GM23248 (cell line): ENCODE measurements at regions not wholly inside any gene's neighbourhood (a gene's known extent, or its start where the extent isn't known, plus 50 kb on each side); places are given as distances from the start of the nearest gene placed in this dataset.

ENCODE experiments used
- DNase-seq: peaks from one replicate; pipeline ENCODE4 v3.0.0-alpha.2; 2015
- H2AFZ ChIP-seq: fragments of 200-600 bp; sonication (generic); 2 replicates; pipeline ENCODE4 v1.6.1; 2016; ENCODE audit warnings: antibody characterized with exemption
- H3F3A ChIP-seq: fragments of 200-600 bp; sonication (generic); 2 replicates; pipeline ENCODE4 v1.6.1; 2016; ENCODE audit warnings: mild to moderate bottlenecking, antibody characterized with exemption, mixed run types; ENCODE audit not compliant: insufficient read depth
- H3K27ac ChIP-seq: fragments of 200-600 bp; sonication (generic); 2 replicates; pipeline ENCODE4 v1.5.1; 2016; ENCODE audit warnings: mild to moderate bottlenecking
- H3K27me3 ChIP-seq: fragments of 200-600 bp; sonication (generic); replicated peaks from 2 replicates; pipeline ENCODE4 v1.6.1; 2016; ENCODE audit warnings: mild to moderate bottlenecking; ENCODE audit not compliant: insufficient read depth
- H3K36me3 ChIP-seq: fragments of 200-600 bp; sonication (generic); 2 replicates; pipeline ENCODE4 v1.6.1; 2016; ENCODE audit warnings: low read depth, mild to moderate bottlenecking
- H3K4me1 ChIP-seq: fragments of 200-600 bp; sonication (generic); 2 replicates; pipeline ENCODE4 v1.6.1; 2016; ENCODE audit warnings: mild to moderate bottlenecking; ENCODE audit not compliant: insufficient read depth
- H3K4me2 ChIP-seq: fragments of 200-600 bp; sonication (generic); one replicate; pipeline ENCODE4 v1.6.1; 2016; ENCODE audit warnings: mild to moderate bottlenecking; ENCODE audit not compliant: unreplicated experiment
- H3K4me3 ChIP-seq: fragments of 200-600 bp; sonication (generic); 2 replicates; pipeline ENCODE4 v1.5.1; 2016; ENCODE audit warnings: mild to moderate bottlenecking
- H3K79me2 ChIP-seq: fragments of 200-600 bp; sonication (generic); 2 replicates; pipeline ENCODE4 v1.6.1; 2016; ENCODE audit warnings: mild to moderate bottlenecking; ENCODE audit not compliant: insufficient read depth
- H3K9ac ChIP-seq: fragments of 200-600 bp; sonication (generic); 2 replicates; pipeline ENCODE4 v1.6.1; 2016; ENCODE audit warnings: mild to moderate bottlenecking
- H3K9me2 ChIP-seq: fragments of 200-600 bp; sonication (generic); 2 replicates; pipeline ENCODE4 v1.6.1; 2016; ENCODE audit warnings: mixed run types, mild to moderate bottlenecking, moderate library complexity; ENCODE audit not compliant: insufficient read depth
- H3K9me3 ChIP-seq: fragments of 200-600 bp; sonication (generic); one replicate; pipeline ENCODE4 v1.6.1; 2017; ENCODE audit warnings: low read depth
- H4K20me1 ChIP-seq: fragments of 200-600 bp; sonication (generic); 2 replicates; pipeline ENCODE4 v1.6.0; 2016; ENCODE audit not compliant: insufficient read depth
- EZH2 ChIP-seq: fragments of 200-600 bp; sonication (generic); IDR thresholded peaks from 2 replicates; pipeline ENCODE4 v1.6.1; 2018; ENCODE audit warnings: antibody characterized with exemption, mild to moderate bottlenecking; ENCODE audit not compliant: insufficient read depth, poor library complexity, severe bottlenecking
- EZH2phosphoT487 ChIP-seq: fragments of 200-600 bp; sonication (generic); IDR thresholded peaks from 2 replicates; pipeline ENCODE4 v1.6.1; 2018; ENCODE audit warnings: antibody characterized with exemption, moderate library complexity, mild to moderate bottlenecking, low read depth; ENCODE audit not compliant: insufficient read depth
- WGBS, 2 experiments: methylation state at CpG; one replicate each; pipeline ENCODE4 v1.1.6; 2015 to 2017; ENCODE audit warnings: low lambda C conversion rate in 2 of 2, low coverage in 1 of 2; ENCODE audit errors: missing lambda C conversion rate in 2 of 2; 5-methylcytosine and 5-hydroxymethylcytosine counted together
- in situ Hi-C: fragments of 300-500 bp; cut with MboI; formaldehyde crosslinking; loops from 2 replicates; pipeline ENCODE4 v1.15.0; 2020

DNA sequence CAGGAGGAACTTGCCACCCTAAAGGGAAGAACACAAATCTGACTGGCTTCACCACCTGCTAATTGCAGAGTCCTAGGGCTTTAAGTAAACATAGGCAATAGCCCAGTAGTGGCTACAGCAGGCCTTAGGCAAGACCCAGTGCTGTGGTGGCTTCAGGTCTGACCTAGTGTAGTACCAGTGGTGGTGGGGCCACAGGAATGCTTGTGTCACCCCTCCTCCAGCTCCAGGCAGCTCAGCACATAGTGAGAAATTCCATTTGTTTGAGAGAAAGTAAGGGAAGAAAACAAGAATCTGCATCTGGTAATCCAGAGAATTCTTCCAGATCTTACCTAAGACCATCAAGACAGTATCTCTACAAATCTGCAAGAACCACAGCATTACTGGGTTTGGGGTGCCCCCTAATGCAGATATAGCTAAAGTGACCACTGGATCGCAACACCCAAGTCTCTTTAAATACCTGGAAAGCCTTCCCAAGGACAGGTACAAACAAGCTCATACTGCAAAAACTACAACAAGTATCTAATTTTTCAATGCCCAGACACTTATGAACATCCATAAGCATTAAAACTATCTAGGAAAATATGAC, 102.6 kb upstream of the TRPM3 start:
- Histone ChIP-seq H2AFZ (no peak overlapping the region), H3K27me3 (no peaks in the 10 kb centered on the region; the same call in 1 of the 2 replicates), H3K4me2 (no peak overlapping the region), H3K9me2 (no peaks in the 10 kb centered on the region), H3K79me2 (no peaks in the 10 kb centered on the region), H3K27ac (no peak overlapping the region), H3K36me3 (no peaks in the 10 kb centered on the region), H3F3A (no peaks in the 10 kb centered on the region), H3K4me1 (no peaks in the 10 kb centered on the region), H4K20me1 (no peaks in the 10 kb centered on the region), H3K4me3 (no peak overlapping the region), H3K9me3 (no peaks in the 10 kb centered on the region), H3K9ac (no peak overlapping the region)
- no peak for DNase-seq
- 43 to 60% methylated on average over 1 of the region's 1 CpG for WGBS, 2 experiments
- TF ChIP-seq EZH2phosphoT487 (no peak), EZH2 (no peak)
- in situ Hi-C loops = no loop called here

DNA sequence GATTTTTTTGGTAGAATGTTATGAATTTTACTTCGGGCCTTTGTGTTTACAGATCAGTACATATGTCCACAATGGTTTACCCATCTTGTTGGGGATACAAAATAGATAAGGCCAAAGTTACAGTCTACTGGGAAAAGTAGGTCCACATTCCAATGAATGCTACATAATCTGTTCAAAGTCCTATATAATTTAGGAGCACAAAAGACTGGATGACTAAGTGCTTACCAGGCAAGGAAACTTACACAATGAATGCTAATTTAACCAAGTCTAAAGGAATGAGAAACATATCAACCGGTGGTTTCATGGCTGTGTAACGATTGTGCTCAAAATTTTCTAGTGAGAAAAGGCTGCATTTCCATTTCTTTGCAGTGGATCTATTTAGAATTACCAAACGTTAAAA, 97.4 kb upstream of the TRPM3 start:
- in situ Hi-C loops = no loop called here
- no peaks in the 10 kb centered on the region for H3K36me3 ChIP-seq
- no peaks in the 10 kb centered on the region for H3K9me3 ChIP-seq
- H3K27me3 ChIP-seq = no peaks in the 10 kb centered on the region
- H3K4me3 ChIP-seq = no peak overlapping the region
- H3K4me1 ChIP-seq = no peaks in the 10 kb centered on the region
- H3K9me2 ChIP-seq = no peaks in the 10 kb centered on the region
- no peaks in the 10 kb centered on the region for H3K79me2 ChIP-seq
- H3F3A ChIP-seq = no peaks in the 10 kb centered on the region
- H3K9ac ChIP-seq = no peak overlapping the region
- no peak overlapping the region for H3K27ac ChIP-seq
- TF ChIP-seq EZH2 (no peak), EZH2phosphoT487 (no peak)
- H3K4me2 ChIP-seq = no peak overlapping the region
- DNase-seq = no peak
- H2AFZ ChIP-seq = no peak overlapping the region
- 40 to 48% methylated on average over 4 of the region's 4 CpGs for WGBS, 2 experiments
- H4K20me1 ChIP-seq = no peaks in the 10 kb centered on the region

DNA sequence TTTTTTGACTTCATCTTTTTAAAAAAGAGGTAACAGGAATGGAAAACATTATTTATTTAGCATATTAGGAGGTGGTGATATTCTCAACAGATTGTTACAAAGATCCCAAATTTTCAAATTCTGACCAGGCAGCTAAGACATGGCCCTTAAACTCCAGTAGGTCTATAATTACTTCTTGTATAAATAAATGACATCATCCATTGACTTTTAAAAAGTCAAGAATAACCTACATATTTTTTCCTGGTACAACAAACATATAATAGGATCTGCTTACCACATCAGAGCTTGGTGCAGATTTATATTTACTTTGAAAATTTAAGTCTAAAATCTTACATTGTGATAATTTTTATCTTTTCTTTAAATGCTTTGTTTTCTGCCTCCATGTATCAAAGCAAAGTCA, 92.2 kb upstream of the TRPM3 start:
- no peaks in the 10 kb centered on the region for H3K4me1 ChIP-seq
- no peaks in the 10 kb centered on the region for H3K36me3 ChIP-seq
- H3K9me3 ChIP-seq = no peaks in the 10 kb centered on the region
- H3F3A ChIP-seq = no peaks in the 10 kb centered on the region
- no peak overlapping the region for H3K4me3 ChIP-seq
- H2AFZ ChIP-seq = no peak overlapping the region
- H3K27ac ChIP-seq = no peak overlapping the region
- H4K20me1 ChIP-seq = no peaks in the 10 kb centered on the region
- H3K27me3 ChIP-seq = no peaks in the 10 kb centered on the region
- H3K9me2 ChIP-seq = no peaks in the 10 kb centered on the region
- TF ChIP-seq EZH2phosphoT487 (no peak), EZH2 (no peak)
- in situ Hi-C loops = no loop called here
- H3K4me2 ChIP-seq = no peak overlapping the region
- no peak overlapping the region for H3K9ac ChIP-seq
- DNase-seq = peak; percentile 6
- H3K79me2 ChIP-seq = no peaks in the 10 kb centered on the region

- no peaks in the 10 kb centered on the region for H3F3A ChIP-seq
- H3K4me3 ChIP-seq = no peak overlapping the region
- no peaks in the 10 kb centered on the region for H3K79me2 ChIP-seq
- DNase-seq = no peak
- 3% methylated on average over 2 of the region's 2 CpGs for WGBS, 2 experiments
- H3K9me2 ChIP-seq = no peaks in the 10 kb centered on the region
- H3K36me3 ChIP-seq = no peaks in the 10 kb centered on the region
- no peaks in the 10 kb centered on the region; the same call in 1 of the 2 replicates for H3K27me3 ChIP-seq
- H3K27ac ChIP-seq = no peak overlapping the region
- in situ Hi-C loops = no loop called here
- no peak overlapping the region for H3K9ac ChIP-seq
- H3K4me1 ChIP-seq = no peaks in the 10 kb centered on the region
- no peaks in the 10 kb centered on the region for H3K9me3 ChIP-seq
- no peaks in the 10 kb centered on the region for H4K20me1 ChIP-seq
- TF ChIP-seq EZH2phosphoT487 = no peak
- no peak for TF ChIP-seq EZH2
- no peak overlapping the region for H3K4me2 ChIP-seq
- no peak overlapping the region for H2AFZ ChIP-seq
Measured at GRCh38 chr9:71210326-71210725, 88.9 kb upstream of the TRPM3 start.

GRCh38 chr9:71209890-71210289, 88.5 kb upstream of the TRPM3 start:
- TF ChIP-seq EZH2 (no peak), EZH2phosphoT487 (no peak)
- H3K4me2 ChIP-seq = no peak overlapping the region
- H3K27me3 ChIP-seq = no peaks in the 10 kb centered on the region; the same call in 1 of the 2 replicates
- in situ Hi-C loops = no loop called here
- WGBS, 2 experiments = 38 to 41% methylated on average over 7 of the region's 7 CpGs
- H3K4me3 ChIP-seq = no peak overlapping the region
- H3K9me2 ChIP-seq = no peaks in the 10 kb centered on the region
- no peaks in the 10 kb centered on the region for H3K9me3 ChIP-seq
- no peaks in the 10 kb centered on the region for H3F3A ChIP-seq
- H4K20me1 ChIP-seq = no peaks in the 10 kb centered on the region
- H2AFZ ChIP-seq = no peak overlapping the region
- no peaks in the 10 kb centered on the region for H3K4me1 ChIP-seq
- H3K9ac ChIP-seq = no peak overlapping the region
- no peaks in the 10 kb centered on the region for H3K79me2 ChIP-seq
- no peak for DNase-seq
- no peaks in the 10 kb centered on the region for H3K36me3 ChIP-seq
- no peak overlapping the region for H3K27ac ChIP-seq
